ENCODE measurements at regions not wholly inside any gene's neighbourhood (a gene's known extent, or its start where the extent isn't known, plus 50 kb on each side); places are given as distances from the start of the nearest gene placed in this dataset.

DNA sequence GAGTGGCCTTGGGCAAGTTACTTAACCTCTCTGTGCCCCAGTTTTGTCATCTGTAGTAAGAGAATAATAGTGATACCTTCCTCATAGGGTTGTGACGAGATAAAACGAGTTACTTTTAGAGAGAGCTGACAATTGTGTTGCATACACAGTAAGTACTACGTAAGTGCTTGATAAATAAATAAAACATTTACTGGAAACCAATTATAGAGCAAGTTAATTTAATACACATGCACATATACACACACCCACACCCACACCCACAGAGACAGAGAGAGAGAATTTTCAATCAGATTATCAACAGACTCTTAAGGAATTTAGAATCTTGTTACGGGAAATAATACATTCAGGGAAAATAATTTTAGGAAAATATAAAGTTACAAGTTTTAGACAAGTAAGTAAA lies 1045.8 kb upstream of the TENM4 start:
- RAD21 ChIA-PET (ENCODE audit: unreplicated experiment): no interaction called here
- Histone ChIP-seq H3K36me3 (ENCODE audit: control insufficient read depth in 2 of 2, insufficient read depth in 2 of 2, low read length in 1 of 2) (no peaks in the 10 kb centered on the region), H3K9me3 (replicated peaks; ENCODE audit: control insufficient read depth, insufficient read depth, low read length) (no peaks in the 10 kb centered on the region), H3K79me2 (ENCODE audit: control insufficient read depth, insufficient read depth, low read length) (no peaks in the 10 kb centered on the region), H3K27ac (ENCODE audit: control insufficient read depth, insufficient read depth) (no peak overlapping the region), H2AFZ (ENCODE audit: control insufficient read depth, low read depth, low read length) (no peak overlapping the region), H3K4me3 (no peak overlapping the region), H3K4me2 (ENCODE audit: control insufficient read depth, insufficient read depth) (no peak overlapping the region), H4K20me1 (ENCODE audit: control insufficient read depth, insufficient read depth) (no peaks in the 10 kb centered on the region), H3K4me1 (ENCODE audit: control insufficient read depth, insufficient read depth, low read length) (no peaks in the 10 kb centered on the region), H3K9ac (ENCODE audit: control insufficient read depth, insufficient read depth, low read length) (no peak overlapping the region), H3K27me3 (replicated peaks in 1 of 2; ENCODE audit: control insufficient read depth in 2 of 2, insufficient read depth in 2 of 2, low read length in 1 of 2) (no peaks in the 10 kb centered on the region; a peak in 1 of 4 replicates)
- TF ChIP-seq ZNF24 (IDR thresholded peaks at IDR 0.05): no peak
- TF ChIP-seq, protein P1, sequence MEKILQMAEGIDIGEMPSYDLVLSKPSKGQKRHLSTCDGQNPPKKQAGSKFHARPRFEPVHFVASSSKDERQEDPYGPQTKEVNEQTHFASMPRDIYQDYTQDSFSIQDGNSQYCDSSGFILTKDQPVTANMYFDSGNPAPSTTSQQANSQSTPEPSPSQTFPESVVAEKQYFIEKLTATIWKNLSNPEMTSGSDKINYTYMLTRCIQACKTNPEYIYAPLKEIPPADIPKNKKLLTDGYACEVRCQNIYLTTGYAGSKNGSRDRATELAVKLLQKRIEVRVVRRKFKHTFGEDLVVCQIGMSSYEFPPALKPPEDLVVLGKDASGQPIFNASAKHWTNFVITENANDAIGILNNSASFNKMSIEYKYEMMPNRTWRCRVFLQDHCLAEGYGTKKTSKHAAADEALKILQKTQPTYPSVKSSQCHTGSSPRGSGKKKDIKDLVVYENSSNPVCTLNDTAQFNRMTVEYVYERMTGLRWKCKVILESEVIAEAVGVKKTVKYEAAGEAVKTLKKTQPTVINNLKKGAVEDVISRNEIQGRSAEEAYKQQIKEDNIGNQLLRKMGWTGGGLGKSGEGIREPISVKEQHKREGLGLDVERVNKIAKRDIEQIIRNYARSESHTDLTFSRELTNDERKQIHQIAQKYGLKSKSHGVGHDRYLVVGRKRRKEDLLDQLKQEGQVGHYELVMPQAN (conservative IDR thresholded peaks at IDR 0.05): no peak
- SMC1A ChIA-PET (ENCODE audit: uncharacterized antibody, unreplicated experiment): no interaction called here
- 23% methylated on average over 4 of the region's 4 CpGs for WGBS (ENCODE audit: insufficient coverage, insufficient replicate concordance, low lambda C conversion rate, missing lambda C conversion rate)
- CTCF ChIA-PET: no interaction called here
- in situ Hi-C loops (cut with MboI) (no loop called here), intact Hi-C loops (cut with micrococcal nuclease; ENCODE audit: unreplicated experiment) (no loop called here)
- no peak for DNase-seq (ENCODE audit: low read depth, low spot score)
- no TSS peak for BruUV-seq (replicated peaks)
- POLR2A ChIA-PET: no interaction called here
- no peak for ATAC-seq
- no peak for FAIRE-seq

DNA sequence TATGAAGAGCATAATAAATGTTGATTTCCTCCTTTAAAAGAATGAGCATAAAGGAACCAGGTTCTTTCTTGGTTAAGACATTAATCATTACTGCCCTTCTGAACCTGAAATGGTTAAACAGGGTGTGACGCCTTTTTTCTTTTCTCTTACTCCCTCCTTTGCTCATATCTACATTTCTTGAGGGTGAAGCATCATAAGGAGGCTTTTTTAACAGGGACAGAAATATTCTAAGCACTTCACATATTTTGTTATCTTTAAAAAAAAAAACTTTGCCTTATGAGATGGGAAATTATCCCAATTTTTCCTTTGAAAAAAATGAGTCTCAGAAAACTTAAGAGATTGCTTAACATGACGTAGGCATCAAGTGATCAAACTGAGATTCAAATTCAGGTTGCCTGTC lies 1036.3 kb upstream of the TENM4 start:
- CTCF ChIA-PET: no interaction called here
- TF ChIP-seq KAT2A (conservative IDR thresholded peaks at IDR 0.05; ENCODE audit: control insufficient read depth, low read depth, low read length): no peak
- TF ChIP-seq, protein P2, sequence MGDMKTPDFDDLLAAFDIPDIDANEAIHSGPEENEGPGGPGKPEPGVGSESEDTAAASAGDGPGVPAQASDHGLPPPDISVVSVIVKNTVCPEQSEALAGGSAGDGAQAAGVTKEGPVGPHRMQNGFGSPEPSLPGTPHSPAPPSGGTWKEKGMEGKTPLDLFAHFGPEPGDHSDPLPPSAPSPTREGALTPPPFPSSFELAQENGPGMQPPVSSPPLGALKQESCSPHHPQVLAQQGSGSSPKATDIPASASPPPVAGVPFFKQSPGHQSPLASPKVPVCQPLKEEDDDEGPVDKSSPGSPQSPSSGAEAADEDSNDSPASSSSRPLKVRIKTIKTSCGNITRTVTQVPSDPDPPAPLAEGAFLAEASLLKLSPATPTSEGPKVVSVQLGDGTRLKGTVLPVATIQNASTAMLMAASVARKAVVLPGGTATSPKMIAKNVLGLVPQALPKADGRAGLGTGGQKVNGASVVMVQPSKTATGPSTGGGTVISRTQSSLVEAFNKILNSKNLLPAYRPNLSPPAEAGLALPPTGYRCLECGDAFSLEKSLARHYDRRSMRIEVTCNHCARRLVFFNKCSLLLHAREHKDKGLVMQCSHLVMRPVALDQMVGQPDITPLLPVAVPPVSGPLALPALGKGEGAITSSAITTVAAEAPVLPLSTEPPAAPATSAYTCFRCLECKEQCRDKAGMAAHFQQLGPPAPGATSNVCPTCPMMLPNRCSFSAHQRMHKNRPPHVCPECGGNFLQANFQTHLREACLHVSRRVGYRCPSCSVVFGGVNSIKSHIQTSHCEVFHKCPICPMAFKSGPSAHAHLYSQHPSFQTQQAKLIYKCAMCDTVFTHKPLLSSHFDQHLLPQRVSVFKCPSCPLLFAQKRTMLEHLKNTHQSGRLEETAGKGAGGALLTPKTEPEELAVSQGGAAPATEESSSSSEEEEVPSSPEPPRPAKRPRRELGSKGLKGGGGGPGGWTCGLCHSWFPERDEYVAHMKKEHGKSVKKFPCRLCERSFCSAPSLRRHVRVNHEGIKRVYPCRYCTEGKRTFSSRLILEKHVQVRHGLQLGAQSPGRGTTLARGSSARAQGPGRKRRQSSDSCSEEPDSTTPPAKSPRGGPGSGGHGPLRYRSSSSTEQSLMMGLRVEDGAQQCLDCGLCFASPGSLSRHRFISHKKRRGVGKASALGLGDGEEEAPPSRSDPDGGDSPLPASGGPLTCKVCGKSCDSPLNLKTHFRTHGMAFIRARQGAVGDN (IDR thresholded peaks at IDR 0.05): no peak
- TF ChIP-seq MYB (IDR thresholded peaks at IDR 0.05; ENCODE audit: borderline replicate concordance, low read depth, low read length): no peak
- TF ChIP-seq MEF2A (IDR thresholded peaks at IDR 0.05; ENCODE audit: insufficient read depth, low read depth, low read length): no peak
- no peak for TF ChIP-seq KLF5 (IDR thresholded peaks at IDR 0.05; ENCODE audit: partially characterized antibody)
- TF ChIP-seq SP1 (IDR thresholded peaks at IDR 0.05; ENCODE audit: low read depth, low read length): no peak
- TF ChIP-seq, protein P3, sequence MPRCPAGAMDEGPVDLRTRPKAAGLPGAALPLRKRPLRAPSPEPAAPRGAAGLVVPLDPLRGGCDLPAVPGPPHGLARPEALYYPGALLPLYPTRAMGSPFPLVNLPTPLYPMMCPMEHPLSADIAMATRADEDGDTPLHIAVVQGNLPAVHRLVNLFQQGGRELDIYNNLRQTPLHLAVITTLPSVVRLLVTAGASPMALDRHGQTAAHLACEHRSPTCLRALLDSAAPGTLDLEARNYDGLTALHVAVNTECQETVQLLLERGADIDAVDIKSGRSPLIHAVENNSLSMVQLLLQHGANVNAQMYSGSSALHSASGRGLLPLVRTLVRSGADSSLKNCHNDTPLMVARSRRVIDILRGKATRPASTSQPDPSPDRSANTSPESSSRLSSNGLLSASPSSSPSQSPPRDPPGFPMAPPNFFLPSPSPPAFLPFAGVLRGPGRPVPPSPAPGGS (IDR thresholded peaks at IDR 0.05; ENCODE audit: borderline replicate concordance, insufficient read depth, low read depth, low read length, poor library complexity, severe bottlenecking): no peak

More for the DNA sequence above, 1036.3 kb upstream of the TENM4 start:
- BruUV-seq (replicated peaks): no TSS peak
- no peaks in the 10 kb centered on the region for H3K79me2 ChIP-seq (ENCODE audit: control insufficient read depth, insufficient read depth, low read length)
- RAD21 ChIA-PET (ENCODE audit: unreplicated experiment): no interaction called here
- H3K9ac ChIP-seq (ENCODE audit: control insufficient read depth, insufficient read depth, low read length): no peak overlapping the region
- POLR2A ChIA-PET: no interaction called here
- H3K4me1 ChIP-seq (ENCODE audit: control insufficient read depth, insufficient read depth, low read length): no peaks in the 10 kb centered on the region
- in situ Hi-C loops (cut with MboI): no loop called here
- DNase-seq (ENCODE audit: low read depth, low spot score) (no peak), FAIRE-seq (no peak), ATAC-seq (no peak)
- no peak overlapping the region for H2AFZ ChIP-seq (ENCODE audit: control insufficient read depth, low read depth, low read length)
- H3K36me3 ChIP-seq (ENCODE audit: control insufficient read depth in 2 of 2, insufficient read depth in 2 of 2, low read length in 1 of 2): no peaks in the 10 kb centered on the region
- H4K20me1 ChIP-seq (ENCODE audit: control insufficient read depth, insufficient read depth): no peaks in the 10 kb centered on the region
- no peaks in the 10 kb centered on the region; a peak in 1 of 4 replicates for H3K27me3 ChIP-seq (replicated peaks in 1 of 2; ENCODE audit: control insufficient read depth in 2 of 2, insufficient read depth in 2 of 2, low read length in 1 of 2)
- no peak overlapping the region for H3K4me3 ChIP-seq
- 0% methylated on average over 2 of the region's 2 CpGs for WGBS (ENCODE audit: insufficient coverage, insufficient replicate concordance, low lambda C conversion rate, missing lambda C conversion rate)
- no peaks in the 10 kb centered on the region; the same call in 2 of the 3 replicates for H3K9me3 ChIP-seq (replicated peaks; ENCODE audit: control insufficient read depth, insufficient read depth, low read length)
- H3K4me2 ChIP-seq (ENCODE audit: control insufficient read depth, insufficient read depth): no peak overlapping the region
- intact Hi-C loops (cut with micrococcal nuclease; ENCODE audit: unreplicated experiment): no loop called here
- SMC1A ChIA-PET (ENCODE audit: uncharacterized antibody, unreplicated experiment): no interaction called here
- H3K27ac ChIP-seq (ENCODE audit: control insufficient read depth, insufficient read depth): no peak overlapping the region
